ENCODE measurements at regions not wholly inside any gene's neighbourhood (a gene's known extent, or its start where the extent isn't known, plus 50 kb on each side); places are given as distances from the start of the nearest gene placed in this dataset.
A peak's percentile ranks its signal among the peaks of the same experiment; 100 is the strongest.

- no peak for DNase-seq (ENCODE audit: low spot score)
Observed at GRCh38 chr17:79501910-79502309, 108.9 kb downstream of the RBFOX3 start.

GRCh38 chr17:79500745-79501618 lies 109.9 kb downstream of the RBFOX3 start:
- DNase-seq (ENCODE audit: low spot score) = no peak

- no peak for DNase-seq (ENCODE audit: low spot score)
Observed at GRCh38 chr17:79498854-79499253, 112.0 kb downstream of the RBFOX3 start.

- no peak for DNase-seq (ENCODE audit: low spot score)
Observed at GRCh38 chr17:79497777-79498348, 113.0 kb downstream of the RBFOX3 start.

- DNase-seq (ENCODE audit: low spot score) = no peak
Observed at GRCh38 chr17:79496422-79497005, 114.3 kb downstream of the RBFOX3 start.

- DNase-seq (ENCODE audit: low spot score) = no peak
Observed at GRCh38 chr17:79495665-79496064, 115.2 kb downstream of the RBFOX3 start.

- no peak for DNase-seq (ENCODE audit: low spot score)
Observed at GRCh38 chr17:79491006-79491405, 119.8 kb downstream of the RBFOX3 start.

- DNase-seq (ENCODE audit: low spot score) = no peak
Observed at GRCh38 chr17:79490530-79490929, 120.3 kb downstream of the RBFOX3 start.

GRCh38 chr17:79487149-79487548 lies 123.7 kb downstream of the RBFOX3 start:
- DNase-seq (ENCODE audit: low spot score) = no peak

- no peak for DNase-seq (ENCODE audit: low spot score)
Observed at GRCh38 chr17:79485991-79486390, 124.9 kb downstream of the RBFOX3 start.

GRCh38 chr17:79485419-79485985 lies 125.3 kb downstream of the RBFOX3 start:
- DNase-seq (ENCODE audit: low spot score) = no peak

GRCh38 chr17:79484600-79485418 lies 126.0 kb downstream of the RBFOX3 start:
- DNase-seq (ENCODE audit: low spot score) = no peak

GRCh38 chr17:79483842-79484241 lies 127.0 kb downstream of the RBFOX3 start:
- DNase-seq (ENCODE audit: low spot score) = no peak

- no peak for DNase-seq (ENCODE audit: low spot score)
Observed at GRCh38 chr17:79482727-79483521, 127.9 kb downstream of the RBFOX3 start.

- DNase-seq (ENCODE audit: low spot score) = no peak
Observed at GRCh38 chr17:79479876-79480275, 131.0 kb downstream of the RBFOX3 start.

- DNase-seq (ENCODE audit: low spot score) = no peak
Observed at GRCh38 chr17:79478841-79479240, 132.0 kb downstream of the RBFOX3 start.

GRCh38 chr17:79478051-79478461 lies 132.8 kb downstream of the RBFOX3 start:
- peak; percentile 46 for DNase-seq (ENCODE audit: low spot score)

GRCh38 chr17:79476074-79476652 lies 134.7 kb downstream of the RBFOX3 start:
- DNase-seq (ENCODE audit: low spot score) = no peak

- DNase-seq (ENCODE audit: low spot score) = no peak
Observed at GRCh38 chr17:79473876-79474440, 136.9 kb downstream of the RBFOX3 start.

- no peak for DNase-seq (ENCODE audit: low spot score)
Observed at GRCh38 chr17:79473111-79473875, 137.6 kb downstream of the RBFOX3 start.

Measured in GM03348 (cell line).